Femur (tissue), 1 donor: ENCODE measurements at regions not wholly inside any gene's neighbourhood (a gene's known extent, or its start where the extent isn't known, plus 50 kb on each side); places are given as distances from the start of the nearest gene placed in this dataset.

ENCODE experiments used
- DNase-seq: peaks from one replicate; pipeline ENCODE4 v3.0.0-alpha.2; 2017

- DNase-seq = no peak
Observed at GRCh38 chr6:120031837-120032236, 682.3 kb upstream of the MAN1A1 start.

DNA sequence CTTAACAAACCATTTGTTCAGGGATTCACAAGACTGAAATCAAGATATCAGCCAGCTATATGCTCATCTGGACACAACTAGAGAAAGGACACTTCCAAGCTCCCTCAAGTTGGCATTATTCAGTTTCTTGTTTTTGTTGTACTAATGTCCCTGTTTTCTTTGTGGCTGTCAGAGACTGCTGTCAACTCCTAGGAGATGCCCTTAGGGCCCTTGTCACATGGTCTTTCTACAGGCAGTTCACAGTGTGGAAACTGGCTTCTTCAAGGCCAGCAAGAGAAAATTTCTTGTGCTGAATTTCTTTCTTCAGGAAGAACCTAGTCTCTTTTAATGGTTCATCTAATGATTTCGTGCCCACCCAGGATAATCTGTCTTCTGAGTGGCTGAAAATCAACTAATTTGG, 677.2 kb upstream of the MAN1A1 start:
- no peak for DNase-seq

- DNase-seq = no peak
Observed at GRCh38 chr6:120010075-120010474, 660.5 kb upstream of the MAN1A1 start.

DNA sequence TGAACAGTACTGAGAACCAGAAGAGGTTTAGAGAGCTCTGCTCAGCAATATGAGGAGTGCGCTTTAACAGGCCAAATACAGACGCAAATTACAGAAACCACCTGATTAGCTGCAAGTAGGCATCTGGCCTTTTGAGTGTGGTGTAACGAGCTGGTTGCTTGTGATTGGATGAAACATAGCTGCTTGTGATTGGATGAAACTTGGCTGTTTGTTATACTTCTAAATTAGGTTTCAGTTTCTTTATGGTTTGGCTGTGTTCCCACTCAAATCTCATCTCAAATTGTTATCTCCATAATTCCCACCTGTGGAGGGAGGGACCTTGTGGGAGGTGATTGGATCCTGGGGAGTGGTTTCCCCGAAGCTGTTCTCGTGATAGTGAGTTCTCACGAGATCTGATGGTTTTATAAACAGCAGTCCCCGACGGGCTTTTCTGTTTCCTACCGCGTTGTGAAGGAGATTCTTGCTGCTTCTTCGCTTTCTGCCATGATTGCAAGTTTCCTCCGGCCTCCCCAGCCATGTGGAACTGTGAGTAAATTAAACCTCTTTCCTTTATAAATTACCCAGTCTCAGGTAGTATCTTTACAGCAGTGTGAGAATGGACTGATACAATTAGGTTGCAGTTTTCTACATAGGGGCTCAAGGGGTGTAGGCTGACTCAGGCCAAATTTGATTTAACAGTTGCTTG, 655.9 kb upstream of the MAN1A1 start:
- DNase-seq = no peak

DNA sequence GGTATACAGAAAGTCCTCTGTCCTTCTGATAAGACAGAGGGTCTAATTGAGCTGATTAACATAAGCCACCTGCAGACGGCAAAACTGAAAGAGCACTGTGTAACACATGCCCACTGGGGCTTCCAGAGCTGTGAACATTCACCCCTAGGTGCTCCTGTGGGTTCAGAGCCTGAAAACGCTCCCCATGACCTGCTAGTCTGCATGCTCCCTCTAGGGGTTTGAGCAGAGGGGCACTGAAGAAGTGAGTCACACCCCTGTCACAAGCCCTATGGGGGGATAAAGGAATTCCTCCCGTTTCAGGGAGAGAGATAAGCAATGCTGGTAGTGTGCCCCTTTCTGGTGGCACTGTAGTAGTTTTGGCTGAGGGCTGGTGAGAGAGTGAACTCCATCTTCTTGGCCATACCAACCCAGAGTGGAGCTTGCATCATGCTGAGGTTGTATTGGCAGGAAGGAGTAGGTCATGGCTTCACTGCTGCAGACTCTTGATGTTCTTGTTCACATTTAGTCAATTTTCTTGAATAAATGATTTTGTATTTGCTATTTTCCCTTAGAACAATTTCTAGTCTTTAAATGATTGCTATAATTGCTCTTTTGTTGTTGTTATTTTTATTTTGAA, 637.5 kb upstream of the MAN1A1 start:
- DNase-seq = no peak

- DNase-seq = no peak
Observed at GRCh38 chr6:119985952-119986736, 636.6 kb upstream of the MAN1A1 start.

GRCh38 chr6:119980802-119981201, 631.2 kb upstream of the MAN1A1 start:
- DNase-seq = no peak

GRCh38 chr6:119979862-119980261, 630.3 kb upstream of the MAN1A1 start:
- no peak for DNase-seq

GRCh38 chr6:119978274-119978889, 628.8 kb upstream of the MAN1A1 start:
- no peak for DNase-seq

GRCh38 chr6:119974430-119975159, 625.0 kb upstream of the MAN1A1 start:
- DNase-seq = no peak

GRCh38 chr6:119966484-119966883, 616.9 kb upstream of the MAN1A1 start:
- DNase-seq = no peak

DNA sequence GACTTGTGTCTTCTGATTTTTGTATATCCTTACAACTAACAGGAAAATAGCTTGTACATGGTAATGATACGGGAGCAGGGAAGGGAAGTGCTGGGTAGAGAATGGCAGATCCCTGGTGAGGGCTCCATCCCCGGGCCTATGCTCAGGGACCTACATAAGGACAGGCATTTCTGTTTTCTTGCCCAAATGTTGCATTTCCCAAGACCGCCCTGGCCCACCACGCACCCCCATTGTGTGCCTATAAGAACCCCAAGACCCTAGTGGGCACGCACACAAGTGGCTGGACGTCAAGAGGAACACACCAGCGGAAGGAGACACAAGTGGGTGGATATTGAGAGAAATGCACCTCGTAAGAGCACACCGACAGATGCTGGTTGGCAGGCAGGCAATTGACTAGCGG, 616.3 kb upstream of the MAN1A1 start:
- no peak for DNase-seq

GRCh38 chr6:119965008-119965407, 615.4 kb upstream of the MAN1A1 start:
- no peak for DNase-seq

DNA sequence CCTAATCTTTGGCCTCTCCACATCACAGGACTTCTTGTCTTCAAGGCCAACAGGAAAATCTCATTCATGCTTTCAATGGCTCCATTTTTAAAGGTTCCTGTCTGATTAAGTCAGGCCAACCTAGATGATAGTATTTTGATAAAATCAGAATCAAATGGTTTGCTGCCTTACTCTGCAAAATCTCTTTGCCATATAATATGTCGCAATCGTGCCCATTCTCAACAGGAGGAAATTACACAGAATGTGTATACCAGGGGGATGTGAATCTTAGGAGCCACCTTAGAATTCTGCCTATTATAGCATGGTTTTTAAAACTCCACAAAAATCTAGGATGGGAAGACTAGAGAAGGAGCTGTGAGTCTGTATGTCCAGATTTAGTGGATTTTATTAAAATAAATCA, 612.9 kb upstream of the MAN1A1 start:
- DNase-seq = no peak

GRCh38 chr6:119961450-119961849, 611.9 kb upstream of the MAN1A1 start:
- no peak for DNase-seq

GRCh38 chr6:119960456-119960855, 610.9 kb upstream of the MAN1A1 start:
- DNase-seq = no peak

- DNase-seq = no peak
Observed at GRCh38 chr6:119960036-119960435, 610.5 kb upstream of the MAN1A1 start.

GRCh38 chr6:119957195-119957594, 607.6 kb upstream of the MAN1A1 start:
- no peak for DNase-seq

DNA sequence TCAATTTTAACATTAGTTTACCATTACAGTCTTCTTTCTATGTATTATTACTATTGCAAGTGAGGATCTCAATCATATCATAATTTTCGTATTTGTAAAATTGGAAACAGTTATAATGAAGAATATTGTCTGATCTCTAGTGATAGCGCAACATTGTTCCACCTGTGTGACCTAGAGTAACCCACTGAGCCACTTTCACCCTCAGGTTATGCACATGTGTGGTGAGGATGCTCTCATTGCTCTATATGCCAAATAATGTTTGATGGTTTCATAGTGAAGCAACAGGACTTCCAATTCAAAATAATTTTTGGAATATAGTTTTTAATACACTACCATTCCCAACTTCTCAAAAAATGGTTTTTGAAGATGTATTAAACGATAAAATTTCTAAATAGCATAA, 603.1 kb upstream of the MAN1A1 start:
- DNase-seq = no peak

GRCh38 chr6:119950681-119951080, 601.1 kb upstream of the MAN1A1 start:
- no peak for DNase-seq

DNA sequence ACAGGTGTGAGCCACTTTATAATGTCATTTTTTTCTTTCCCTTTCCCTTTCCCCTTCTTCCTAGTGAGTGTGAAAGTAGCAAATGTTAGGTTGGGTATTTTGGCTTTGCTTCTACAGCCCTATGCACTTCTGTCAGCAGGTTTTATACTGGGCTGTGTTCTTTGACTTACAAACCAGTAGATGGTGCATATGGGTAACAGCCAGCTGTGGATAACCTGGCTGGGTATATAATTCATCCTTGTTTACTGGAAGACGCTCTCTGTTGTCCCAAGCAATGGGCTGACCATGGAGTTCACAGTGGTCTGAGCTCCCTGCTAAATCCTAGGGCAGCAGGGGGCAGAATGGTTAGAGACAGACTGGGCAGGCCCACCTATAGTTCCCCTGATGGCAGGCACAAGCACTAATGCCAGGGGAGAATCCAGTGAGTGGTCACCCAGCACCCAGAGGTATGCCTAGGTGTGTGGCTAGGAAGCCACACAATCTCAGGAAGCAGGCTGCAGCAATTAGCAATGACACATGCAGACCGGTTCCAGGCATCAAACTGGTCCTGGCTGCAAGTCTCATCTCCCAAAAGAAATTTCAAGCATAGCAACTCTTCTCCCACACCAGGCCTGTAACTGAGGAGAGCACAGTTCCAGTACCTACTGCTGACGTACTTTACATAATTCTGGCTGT, 592.7 kb upstream of the MAN1A1 start:
- DNase-seq = no peak

DNA sequence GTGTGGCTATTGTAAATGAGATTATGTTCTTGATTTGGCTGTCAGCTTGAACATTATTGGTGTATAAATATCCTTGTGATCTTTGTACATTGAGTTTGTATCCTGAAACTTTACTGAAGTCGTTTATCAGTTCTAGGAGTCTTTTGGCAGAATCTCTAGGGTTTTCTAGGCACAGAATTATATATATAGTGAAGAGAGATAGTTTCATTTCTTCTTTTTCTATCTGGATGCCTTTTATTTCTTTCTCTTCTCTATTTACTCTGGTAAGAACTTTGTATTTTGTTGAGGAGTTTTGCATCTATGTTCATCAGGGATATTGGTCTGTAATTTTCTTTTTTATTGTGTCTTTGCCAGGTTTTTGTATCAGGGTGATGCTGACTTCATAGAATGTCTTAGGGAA, 589.2 kb upstream of the MAN1A1 start:
- DNase-seq = no peak
